ENCODE measurements at regions not wholly inside any gene's neighbourhood (a gene's known extent, or its start where the extent isn't known, plus 50 kb on each side); places are given as distances from the start of the nearest gene placed in this dataset.

DNA sequence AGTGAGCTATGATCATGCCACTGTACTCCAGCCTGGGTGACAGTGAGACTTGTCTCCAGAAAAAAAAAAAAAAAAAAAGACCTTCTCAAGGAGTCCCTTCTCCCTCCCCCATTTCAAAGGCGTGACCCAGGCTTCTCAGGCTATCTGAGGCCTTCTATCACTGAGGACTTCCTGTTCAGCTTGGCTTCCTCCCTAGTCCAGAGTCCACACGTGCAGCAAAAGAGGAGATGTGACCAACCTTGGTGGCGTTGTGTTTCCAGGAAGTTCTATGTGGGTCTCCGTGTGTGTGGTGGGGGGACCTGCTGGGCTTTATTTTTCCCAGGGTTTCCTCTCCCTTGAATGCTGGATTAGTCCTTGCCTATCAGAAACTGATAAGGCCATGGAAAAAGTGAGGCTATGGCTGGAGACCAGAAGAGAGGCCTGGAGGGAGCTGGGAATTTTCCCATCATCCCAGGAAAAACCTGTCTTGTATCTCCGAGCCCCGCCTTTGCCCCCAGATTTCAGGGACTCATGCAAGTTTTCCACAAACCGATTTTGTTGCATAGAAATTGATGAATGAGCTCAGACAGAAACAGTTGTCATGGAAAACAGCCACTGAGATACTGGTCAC, 148.1 kb downstream of the SALL1 start:
- ChIA-PET POLR2A (no interaction called here), CTCF (interaction anchor here (0.9 kb wide), 1 partner anchor 197 kb away, joined by 3 read pairs; no protein-coding TSS in a partner anchor)

DNA sequence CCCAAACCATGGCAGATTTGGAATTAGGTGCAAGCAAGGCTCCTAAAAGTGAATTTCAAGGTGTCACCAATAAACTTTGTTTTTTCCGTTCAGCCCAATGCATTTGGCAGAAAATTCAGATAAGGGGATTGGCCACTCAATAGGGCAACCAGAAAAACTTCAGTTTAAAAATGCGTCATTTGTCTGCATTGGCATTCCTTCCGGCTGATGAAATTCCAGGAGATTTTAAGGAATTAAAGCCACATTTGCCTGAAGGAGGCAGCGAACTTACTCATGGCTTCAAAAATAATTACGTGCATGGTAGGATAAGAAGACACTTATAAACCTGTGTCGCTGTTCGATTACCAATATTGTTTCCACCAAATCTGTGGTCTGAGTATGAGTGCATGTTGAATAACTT, 151.9 kb downstream of the SALL1 start:
- ATAC-seq = no peak
- H3K27me3 Mint-ChIP-seq (ENCODE audit: low read depth) = no peaks in the 10 kb centered on the region
- no peak overlapping the region for H3K4me3 Mint-ChIP-seq
- H3K36me3 Mint-ChIP-seq = no peaks in the 10 kb centered on the region
- no peak for DNase-seq (ENCODE audit: low spot score)
- CTCF ChIA-PET = no interaction called here
- POLR2A ChIA-PET = no interaction called here
- H3K4me1 Mint-ChIP-seq = peaks cover 4% of the 10 kb centered on the region; the same call in 1 of the 2 replicates
- no peak overlapping the region for H3K27ac Mint-ChIP-seq
- H3K9me3 Mint-ChIP-seq = no peaks in the 10 kb centered on the region
- TF ChIP-seq ZNF263 (CRISPR knock-in tag; IDR thresholded peaks at IDR 0.05; ENCODE audit: low read depth) (no peak), NFATC4 (CRISPR knock-in tag; IDR thresholded peaks at IDR 0.05) (no peak), JUN (CRISPR knock-in tag; IDR thresholded peaks at IDR 0.05) (no peak), TEAD1 (CRISPR knock-in tag; IDR thresholded peaks at IDR 0.05) (no peak), EMX1 (CRISPR knock-in tag; IDR thresholded peaks at IDR 0.05) (no peak), CREM (CRISPR knock-in tag; IDR thresholded peaks at IDR 0.05) (no peak), ZNF512 (CRISPR knock-in tag; IDR thresholded peaks at IDR 0.05; ENCODE audit: borderline replicate concordance) (no peak), PREB (CRISPR knock-in tag; IDR thresholded peaks at IDR 0.05; ENCODE audit: borderline replicate concordance) (no peak), SP1 (CRISPR knock-in tag; conservative IDR thresholded peaks at IDR 0.05) (no peak)

More for the DNA sequence above, 148.1 kb downstream of the SALL1 start:
- Mint-ChIP-seq H3K4me3 (no peak overlapping the region), H3K4me1 (no peaks in the 10 kb centered on the region), H3K27ac (no peak overlapping the region), H3K9me3 (peaks cover 7% of the 10 kb centered on the region), H3K27me3 (ENCODE audit: low read depth) (no peaks in the 10 kb centered on the region; the same call in 1 of the 2 replicates), H3K36me3 (no peaks in the 10 kb centered on the region)
- TF ChIP-seq EMX1 (CRISPR knock-in tag; IDR thresholded peaks at IDR 0.05) (no peak), JUN (CRISPR knock-in tag; IDR thresholded peaks at IDR 0.05) (no peak), CREB1 (CRISPR knock-in tag; IDR thresholded peaks at IDR 0.05) (no peak), ELF4 (CRISPR knock-in tag; IDR thresholded peaks at IDR 0.05; ENCODE audit: low read depth) (no peak), FOXP1 (CRISPR knock-in tag; IDR thresholded peaks at IDR 0.05; ENCODE audit: borderline replicate concordance) (no peak), NR3C1 (CRISPR knock-in tag; conservative IDR thresholded peaks at IDR 0.05; ENCODE audit: low read depth) (no peak), ZNF671 (CRISPR knock-in tag; IDR thresholded peaks at IDR 0.05) (no peak), FOXK1 (CRISPR knock-in tag; IDR thresholded peaks at IDR 0.05) (no peak), ZNF281 (CRISPR knock-in tag; IDR thresholded peaks at IDR 0.05) (no peak), CBFB (CRISPR knock-in tag; IDR thresholded peaks at IDR 0.05; ENCODE audit: low read depth) (no peak)
- TF ChIP-seq, protein P1, sequence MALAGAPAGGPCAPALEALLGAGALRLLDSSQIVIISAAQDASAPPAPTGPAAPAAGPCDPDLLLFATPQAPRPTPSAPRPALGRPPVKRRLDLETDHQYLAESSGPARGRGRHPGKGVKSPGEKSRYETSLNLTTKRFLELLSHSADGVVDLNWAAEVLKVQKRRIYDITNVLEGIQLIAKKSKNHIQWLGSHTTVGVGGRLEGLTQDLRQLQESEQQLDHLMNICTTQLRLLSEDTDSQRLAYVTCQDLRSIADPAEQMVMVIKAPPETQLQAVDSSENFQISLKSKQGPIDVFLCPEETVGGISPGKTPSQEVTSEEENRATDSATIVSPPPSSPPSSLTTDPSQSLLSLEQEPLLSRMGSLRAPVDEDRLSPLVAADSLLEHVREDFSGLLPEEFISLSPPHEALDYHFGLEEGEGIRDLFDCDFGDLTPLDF (CRISPR knock-in tag; IDR thresholded peaks at IDR 0.05) = no peak
- TF ChIP-seq, protein P2, sequence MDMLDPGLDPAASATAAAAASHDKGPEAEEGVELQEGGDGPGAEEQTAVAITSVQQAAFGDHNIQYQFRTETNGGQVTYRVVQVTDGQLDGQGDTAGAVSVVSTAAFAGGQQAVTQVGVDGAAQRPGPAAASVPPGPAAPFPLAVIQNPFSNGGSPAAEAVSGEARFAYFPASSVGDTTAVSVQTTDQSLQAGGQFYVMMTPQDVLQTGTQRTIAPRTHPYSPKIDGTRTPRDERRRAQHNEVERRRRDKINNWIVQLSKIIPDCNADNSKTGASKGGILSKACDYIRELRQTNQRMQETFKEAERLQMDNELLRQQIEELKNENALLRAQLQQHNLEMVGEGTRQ (CRISPR knock-in tag; IDR thresholded peaks at IDR 0.05) = no peak
- TF ChIP-seq, protein P3, sequence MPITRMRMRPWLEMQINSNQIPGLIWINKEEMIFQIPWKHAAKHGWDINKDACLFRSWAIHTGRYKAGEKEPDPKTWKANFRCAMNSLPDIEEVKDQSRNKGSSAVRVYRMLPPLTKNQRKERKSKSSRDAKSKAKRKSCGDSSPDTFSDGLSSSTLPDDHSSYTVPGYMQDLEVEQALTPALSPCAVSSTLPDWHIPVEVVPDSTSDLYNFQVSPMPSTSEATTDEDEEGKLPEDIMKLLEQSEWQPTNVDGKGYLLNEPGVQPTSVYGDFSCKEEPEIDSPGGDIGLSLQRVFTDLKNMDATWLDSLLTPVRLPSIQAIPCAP (CRISPR knock-in tag; IDR thresholded peaks at IDR 0.05) = no peak
- TF ChIP-seq, protein P4, sequence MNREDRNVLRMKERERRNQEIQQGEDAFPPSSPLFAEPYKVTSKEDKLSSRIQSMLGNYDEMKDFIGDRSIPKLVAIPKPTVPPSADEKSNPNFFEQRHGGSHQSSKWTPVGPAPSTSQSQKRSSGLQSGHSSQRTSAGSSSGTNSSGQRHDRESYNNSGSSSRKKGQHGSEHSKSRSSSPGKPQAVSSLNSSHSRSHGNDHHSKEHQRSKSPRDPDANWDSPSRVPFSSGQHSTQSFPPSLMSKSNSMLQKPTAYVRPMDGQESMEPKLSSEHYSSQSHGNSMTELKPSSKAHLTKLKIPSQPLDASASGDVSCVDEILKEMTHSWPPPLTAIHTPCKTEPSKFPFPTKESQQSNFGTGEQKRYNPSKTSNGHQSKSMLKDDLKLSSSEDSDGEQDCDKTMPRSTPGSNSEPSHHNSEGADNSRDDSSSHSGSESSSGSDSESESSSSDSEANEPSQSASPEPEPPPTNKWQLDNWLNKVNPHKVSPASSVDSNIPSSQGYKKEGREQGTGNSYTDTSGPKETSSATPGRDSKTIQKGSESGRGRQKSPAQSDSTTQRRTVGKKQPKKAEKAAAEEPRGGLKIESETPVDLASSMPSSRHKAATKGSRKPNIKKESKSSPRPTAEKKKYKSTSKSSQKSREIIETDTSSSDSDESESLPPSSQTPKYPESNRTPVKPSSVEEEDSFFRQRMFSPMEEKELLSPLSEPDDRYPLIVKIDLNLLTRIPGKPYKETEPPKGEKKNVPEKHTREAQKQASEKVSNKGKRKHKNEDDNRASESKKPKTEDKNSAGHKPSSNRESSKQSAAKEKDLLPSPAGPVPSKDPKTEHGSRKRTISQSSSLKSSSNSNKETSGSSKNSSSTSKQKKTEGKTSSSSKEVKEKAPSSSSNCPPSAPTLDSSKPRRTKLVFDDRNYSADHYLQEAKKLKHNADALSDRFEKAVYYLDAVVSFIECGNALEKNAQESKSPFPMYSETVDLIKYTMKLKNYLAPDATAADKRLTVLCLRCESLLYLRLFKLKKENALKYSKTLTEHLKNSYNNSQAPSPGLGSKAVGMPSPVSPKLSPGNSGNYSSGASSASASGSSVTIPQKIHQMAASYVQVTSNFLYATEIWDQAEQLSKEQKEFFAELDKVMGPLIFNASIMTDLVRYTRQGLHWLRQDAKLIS (CRISPR knock-in tag; IDR thresholded peaks at IDR 0.05; ENCODE audit: borderline replicate concordance) = no peak
- DNase-seq (ENCODE audit: low spot score) (no peak), ATAC-seq (no peak)

Data from WTC11 (cell line).